NCI-H187 treated with DMSO at 0.1 percent for 48 hours (cell line): ENCODE measurements at regions not wholly inside any gene's neighbourhood (a gene's known extent, or its start where the extent isn't known, plus 50 kb on each side); places are given as distances from the start of the nearest gene placed in this dataset.

Experiments
- DNase-seq: peaks from one replicate; lab custom pipeline; 2025; lab: John Stamatoyannopoulos, UW

DNA sequence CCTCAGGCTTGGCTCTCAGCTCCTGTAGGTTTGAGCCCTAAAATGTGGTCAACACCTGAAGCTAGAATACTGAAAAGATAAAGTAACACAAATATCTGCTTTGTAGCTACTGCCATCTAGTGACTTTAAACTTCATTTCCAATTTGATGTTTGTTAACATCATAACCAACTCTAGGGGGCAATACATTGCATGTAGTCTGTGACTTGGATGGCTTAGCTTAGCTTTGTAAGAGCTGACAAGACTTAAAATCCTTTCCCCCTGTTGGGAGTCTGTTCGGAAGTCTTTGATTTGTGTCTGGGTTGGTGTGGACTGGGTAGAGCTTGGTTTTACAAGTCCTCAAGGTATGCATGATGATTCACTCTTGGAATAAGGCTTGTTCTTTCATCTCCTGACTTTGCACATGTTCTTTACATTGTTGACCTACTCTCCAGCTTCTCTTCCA lies 51.7 kb downstream of the SCN11A start:
- DNase-seq, result no peak

DNA sequence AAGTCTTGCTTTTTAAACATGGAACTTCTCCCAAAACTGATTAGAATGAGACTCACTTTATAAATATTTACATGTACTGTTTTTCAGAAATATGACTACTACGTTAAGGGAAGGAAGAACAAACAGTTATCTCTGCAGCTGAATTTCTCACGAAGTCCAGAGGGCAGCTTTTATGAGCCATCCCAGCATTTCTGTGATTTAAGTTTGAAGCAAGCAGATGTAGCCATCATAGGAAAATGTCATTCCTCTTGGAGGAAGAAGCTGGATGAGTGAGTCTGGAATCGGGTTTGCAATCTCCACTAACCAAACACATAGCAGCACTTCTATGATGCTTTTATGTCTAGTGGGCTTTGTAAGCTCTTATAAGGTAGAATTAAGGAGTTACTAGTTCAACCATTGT lies 53.7 kb downstream of the SCN11A start:
- no peak for DNase-seq

DNA sequence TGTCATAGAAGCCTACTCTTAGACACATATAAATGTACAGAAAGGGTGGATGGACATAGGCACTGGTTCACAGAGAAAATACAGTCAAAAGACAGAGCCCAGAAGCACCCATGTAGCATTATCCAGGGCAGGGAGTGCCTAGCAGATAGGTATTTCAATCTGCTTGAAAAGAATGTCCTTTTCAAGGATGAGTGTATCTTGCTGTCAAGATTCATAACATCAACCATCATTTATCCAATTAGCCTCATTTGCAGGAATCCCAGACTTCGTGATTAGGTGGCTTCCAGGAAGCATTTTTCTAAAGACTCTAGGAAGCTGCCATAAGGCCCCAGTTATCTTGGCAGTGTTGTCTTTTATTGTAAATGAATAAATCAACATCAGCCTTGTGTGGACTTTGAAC lies 55.6 kb downstream of the SCN11A start:
- no peak for DNase-seq

DNA sequence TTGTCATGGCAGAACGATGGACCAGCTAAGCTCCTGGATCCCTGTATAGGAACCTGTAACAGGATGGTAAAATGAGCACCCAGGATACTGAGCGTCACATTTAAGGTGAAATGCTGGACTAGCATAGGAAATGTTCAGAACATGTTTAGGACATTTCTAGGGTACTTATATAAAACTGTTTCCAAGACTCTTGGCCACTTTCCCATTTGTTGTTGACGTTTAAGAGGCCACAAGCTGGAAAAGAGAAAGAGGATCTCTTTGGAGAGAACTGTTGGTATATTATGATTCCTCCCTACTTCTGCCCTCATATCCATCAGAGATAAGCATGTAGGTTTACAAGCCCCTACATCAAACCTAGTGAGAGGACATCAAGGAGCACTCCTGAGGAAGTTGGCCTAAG lies 57.5 kb downstream of the SCN11A start:
- DNase-seq, result no peak

DNA sequence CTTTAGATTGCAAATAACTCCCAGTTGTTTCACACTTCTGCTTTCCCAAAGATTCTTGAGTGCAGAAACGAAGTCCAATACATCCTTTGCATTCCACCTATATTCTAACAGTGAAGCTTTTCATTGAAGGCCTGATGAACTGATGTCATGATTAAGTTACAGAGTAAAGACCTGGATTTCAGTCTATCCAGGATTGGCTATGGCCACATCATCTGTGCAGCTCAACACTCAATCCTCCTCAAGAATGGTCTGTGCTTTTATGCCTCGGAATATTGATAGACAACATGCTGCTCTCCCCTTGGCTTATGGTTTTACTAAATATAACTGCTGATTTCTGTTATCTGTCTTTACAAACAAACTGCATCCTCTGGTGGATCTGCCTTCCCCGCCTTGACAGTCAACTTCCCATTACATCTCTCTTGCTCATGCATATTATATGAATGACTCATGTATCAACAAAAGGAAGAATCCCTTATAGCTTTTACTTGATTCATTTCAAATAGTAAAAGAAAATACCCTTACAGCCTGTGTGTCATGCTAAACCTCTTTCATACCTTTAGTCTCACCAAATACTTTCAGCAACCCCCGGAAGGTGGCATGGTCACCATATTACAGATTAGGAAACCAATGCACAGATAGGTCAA lies 59.5 kb downstream of the SCN11A start:
- DNase-seq, result no peak

DNA sequence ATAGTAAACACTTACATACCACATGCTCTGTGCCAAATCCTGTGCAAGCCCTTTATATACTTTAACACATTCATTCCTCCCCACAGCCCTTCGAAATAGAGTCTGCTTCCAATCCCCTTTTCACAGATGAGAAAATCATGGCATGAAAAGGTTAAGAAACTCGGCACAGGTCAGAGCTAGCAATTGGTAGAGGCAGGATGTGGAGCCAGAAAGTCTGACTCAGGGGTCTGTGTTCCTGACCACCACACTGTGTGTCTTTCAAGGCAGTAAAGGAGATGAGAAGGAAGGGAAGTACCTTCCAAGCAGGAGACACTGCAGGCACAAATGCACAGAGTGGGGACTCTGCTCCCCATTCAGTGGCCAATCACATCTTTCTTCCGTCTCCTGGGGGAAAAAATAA lies 61.1 kb downstream of the SCN11A start:
- no peak for DNase-seq

DNA sequence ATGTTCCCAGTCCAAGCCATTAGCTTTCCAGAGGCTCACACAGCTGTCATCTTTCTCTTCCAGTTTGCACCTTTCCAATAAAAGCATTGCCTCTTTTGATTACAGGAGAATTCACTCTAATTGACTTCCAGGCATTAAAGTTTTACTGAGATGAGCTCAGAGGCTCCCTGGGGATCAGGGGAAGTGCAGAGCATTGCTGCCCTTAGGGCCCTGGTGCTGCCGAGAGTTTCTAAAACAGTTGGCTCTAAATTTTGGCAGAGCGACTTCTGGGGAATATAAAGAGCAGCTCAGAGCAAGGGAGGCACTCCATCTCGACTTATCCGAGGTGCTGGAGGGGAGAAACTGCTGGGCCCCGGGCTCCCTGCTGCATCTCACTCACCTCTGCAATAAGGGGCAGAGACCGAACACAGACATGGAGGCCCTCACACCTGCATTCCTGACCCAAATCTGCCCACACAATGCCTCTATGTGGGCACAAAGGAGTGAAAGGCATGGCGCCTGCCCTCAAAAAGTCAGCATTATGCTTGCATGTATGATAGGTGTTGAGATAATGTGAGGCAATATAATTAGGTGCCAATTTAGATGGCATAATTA lies 61.7 kb downstream of the SCN11A start:
- no peak for DNase-seq

DNA sequence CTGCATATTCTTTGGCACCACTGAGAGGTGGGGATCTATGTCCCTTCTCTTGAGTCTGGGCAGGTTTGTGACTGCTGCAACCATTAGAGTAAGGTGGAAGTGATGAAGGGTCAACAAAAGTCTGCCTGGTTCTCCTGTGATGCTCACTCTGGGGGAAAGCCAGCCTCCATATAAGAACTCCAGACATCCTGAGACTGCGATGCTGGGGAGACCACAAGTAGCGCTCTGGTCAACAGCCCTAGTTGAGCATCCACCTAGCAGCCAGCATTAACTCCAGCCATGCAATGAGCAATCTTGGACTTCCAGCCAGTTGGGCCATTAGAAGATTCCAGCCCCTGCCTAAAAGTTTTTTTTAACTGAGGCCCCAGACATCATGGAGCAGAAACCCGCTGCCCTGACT lies 62.8 kb downstream of the SCN11A start:
- DNase-seq, result no peak

DNA sequence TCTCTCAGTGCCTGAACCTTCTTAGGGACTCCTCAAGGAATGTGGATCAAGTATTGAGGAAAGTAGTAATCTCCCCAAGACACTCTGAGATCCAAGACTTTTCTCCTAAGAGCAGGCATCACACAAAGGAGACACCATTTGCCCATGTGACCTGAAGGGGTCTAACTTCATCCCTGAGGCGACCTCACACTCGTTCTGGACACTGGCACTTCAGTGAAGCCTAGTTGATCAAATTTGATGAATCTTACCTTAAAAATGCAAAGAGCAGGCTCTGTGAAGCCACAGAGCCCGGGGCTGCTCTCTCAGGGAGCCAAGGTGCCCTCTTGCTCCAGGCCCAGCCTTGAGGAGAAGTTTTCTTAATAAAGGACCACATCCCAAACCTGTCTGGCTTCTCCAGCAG lies 64.3 kb downstream of the SCN11A start:
- no peak for DNase-seq

DNA sequence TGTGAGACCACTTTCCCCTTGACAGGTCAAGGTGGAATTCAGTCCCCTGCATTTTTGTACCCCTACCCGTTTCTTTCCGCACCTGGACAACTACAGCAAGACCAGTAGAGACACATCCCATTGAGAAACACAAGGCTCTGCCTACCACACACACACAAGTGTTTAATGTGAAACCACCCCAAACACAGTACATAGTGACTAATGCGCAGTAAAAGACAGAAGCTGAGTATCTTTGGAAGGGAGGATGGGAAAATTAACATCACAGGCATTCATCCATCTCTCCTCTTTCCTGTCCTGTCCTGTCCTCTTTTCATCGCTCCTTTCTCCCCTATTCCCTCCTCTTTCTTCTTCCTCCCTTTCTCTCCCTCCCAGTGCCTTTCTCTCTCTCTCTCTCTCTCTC lies 64.8 kb downstream of the SCN11A start:
- no peak for DNase-seq

DNA sequence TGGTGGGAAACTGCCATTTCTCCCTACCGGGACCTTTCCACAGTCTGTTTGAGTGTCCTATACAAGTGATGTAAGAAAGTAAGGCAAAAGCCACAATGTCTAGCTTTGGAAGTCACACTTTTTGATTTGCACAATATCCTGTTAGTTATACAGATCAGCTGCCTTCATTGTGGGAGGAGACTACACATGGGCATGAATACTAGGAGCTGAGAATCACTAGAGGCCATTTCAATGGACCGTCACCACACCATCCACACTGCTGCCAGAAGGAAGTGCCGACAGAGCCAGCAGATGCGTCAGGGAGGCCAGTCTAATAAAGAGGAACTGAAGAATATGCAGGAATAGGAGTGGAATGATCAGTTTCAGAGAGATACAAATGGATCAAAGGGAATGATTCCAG lies 65.8 kb downstream of the SCN11A start:
- DNase-seq, result no peak

DNA sequence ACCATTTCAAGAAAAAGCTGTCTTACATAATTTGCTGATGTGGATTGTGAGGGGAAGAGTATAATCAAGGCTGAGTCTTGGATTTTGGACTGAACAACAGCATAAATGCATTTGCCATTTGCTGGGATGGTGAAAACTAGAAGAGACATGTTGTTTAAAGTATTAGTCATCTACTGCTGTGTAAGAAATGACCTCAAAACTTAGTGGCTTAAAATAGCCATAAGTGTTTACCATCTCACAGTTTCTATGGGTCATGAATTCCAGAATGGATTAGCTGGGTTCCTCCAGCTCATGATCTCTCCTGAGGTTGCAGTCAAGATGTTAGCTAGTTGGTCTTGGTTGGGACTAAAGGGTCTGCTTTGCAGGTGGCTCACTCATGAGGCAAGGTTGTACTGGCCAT lies 66.2 kb downstream of the SCN11A start:
- no peak for DNase-seq

DNA sequence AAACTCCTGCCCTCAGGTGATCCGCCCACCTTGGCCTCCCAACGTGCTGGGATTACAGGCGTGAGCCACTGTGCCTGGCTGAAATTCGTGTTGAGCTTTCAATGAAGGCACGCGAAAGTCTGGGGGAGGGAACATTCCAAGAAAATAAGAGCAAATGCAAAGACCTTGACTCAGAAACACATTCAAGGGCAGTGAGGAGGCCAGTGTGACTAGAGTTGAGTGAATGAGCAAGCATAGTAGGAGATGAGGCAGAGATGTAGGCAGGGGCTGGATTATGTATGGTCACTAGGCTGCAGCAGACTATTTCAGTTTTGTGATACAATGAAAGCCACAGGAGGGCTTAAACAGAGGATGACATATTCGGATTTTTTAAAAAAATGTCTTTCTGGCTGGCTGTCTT lies 67.0 kb downstream of the SCN11A start:
- DNase-seq, result no peak

DNA sequence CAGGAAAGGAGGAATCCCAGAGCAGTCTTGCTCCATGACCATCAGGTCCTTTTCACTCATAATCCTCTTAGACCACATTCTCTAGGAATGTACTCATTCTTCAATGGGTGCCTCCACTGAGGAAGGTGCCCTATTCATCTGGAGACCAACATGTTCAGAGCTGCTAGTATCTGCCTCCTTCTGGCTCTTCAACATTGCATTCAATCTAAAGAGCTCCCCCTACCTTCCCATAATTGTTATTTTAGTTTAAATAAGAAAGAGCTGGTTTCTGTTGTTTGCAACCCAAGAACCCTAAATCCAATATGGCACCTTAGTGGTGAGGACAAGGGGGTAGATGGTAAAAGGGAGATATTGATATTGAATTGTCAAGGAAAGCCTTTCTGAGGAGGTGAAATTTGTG lies 67.6 kb downstream of the SCN11A start:
- no peak for DNase-seq

DNA sequence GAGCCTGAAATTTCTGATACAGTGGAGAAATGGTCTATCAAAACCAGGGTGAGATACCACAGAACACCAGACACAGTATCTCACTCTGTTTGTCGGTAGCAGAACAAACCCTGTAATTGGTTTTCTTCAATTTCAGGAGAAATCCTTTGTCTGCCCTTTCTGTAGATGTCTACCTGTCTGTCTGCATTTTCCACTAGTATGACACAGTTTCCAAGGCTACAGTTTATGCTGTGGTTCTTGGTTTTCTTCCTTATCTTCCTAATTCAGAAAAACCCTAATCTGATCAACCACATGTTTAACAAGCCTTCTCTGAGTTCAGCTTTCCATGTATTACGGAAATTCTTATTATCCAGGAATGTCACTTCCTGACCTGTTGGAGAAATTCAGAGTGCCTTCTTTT lies 70.8 kb downstream of the SCN11A start:
- no peak for DNase-seq

DNA sequence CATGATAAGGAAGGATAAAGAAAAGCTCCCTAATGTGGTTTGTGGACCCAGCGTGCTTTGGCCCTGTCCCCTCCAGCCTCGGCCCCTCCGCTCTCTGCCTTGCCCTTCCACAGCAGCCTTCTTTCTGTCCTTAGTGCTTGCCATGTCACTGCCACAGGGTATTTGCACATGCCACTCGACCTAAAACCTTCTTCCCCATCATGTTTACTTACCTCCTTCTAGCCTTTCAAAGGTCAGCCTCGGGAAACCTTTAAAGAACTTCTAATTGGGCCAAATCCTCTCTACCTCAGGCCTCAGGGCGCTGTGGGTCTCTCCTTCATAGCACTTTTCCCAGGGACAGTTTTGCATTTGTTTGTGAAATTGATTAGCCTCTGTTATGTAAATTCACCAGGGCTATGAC lies 73.0 kb downstream of the SCN11A start:
- no peak for DNase-seq

DNA sequence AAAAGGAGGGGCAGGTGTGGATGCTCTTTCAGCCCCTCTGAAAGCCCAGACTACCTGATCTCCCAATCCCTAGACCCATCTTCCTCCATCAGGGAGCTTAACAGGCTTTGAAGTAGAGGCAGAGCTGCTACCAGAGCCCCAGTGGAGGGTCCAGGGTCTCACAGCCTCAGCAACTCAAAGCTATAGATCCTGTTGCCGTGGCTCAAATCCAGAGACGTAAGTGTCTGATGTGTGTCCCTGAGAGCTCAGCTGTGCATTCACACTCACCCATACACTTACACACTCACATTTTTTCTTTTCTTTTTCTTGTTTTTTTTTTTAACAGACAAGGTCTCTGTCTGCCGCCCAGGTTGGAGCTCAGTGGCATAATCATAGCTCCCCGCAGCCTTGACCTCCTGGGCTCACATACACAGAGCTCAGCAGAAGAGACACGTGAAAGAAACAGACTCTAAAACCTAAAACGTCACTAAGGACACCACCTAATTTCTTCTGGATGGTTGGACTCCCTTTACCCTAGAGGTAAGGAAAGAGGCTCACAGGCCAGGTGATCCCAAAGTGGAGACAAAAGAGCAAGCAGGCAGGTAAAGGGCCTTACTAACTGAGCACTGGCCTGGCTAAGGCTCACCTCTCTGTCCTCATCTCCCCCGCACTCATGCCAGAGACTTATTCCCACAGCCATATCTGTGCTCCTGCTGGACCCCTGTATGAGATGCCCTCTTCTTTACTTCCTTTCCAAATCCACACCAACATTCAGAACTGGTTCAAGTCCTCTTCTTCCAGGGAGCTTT lies 80.7 kb downstream of the SCN11A start:
- no peak for DNase-seq

DNA sequence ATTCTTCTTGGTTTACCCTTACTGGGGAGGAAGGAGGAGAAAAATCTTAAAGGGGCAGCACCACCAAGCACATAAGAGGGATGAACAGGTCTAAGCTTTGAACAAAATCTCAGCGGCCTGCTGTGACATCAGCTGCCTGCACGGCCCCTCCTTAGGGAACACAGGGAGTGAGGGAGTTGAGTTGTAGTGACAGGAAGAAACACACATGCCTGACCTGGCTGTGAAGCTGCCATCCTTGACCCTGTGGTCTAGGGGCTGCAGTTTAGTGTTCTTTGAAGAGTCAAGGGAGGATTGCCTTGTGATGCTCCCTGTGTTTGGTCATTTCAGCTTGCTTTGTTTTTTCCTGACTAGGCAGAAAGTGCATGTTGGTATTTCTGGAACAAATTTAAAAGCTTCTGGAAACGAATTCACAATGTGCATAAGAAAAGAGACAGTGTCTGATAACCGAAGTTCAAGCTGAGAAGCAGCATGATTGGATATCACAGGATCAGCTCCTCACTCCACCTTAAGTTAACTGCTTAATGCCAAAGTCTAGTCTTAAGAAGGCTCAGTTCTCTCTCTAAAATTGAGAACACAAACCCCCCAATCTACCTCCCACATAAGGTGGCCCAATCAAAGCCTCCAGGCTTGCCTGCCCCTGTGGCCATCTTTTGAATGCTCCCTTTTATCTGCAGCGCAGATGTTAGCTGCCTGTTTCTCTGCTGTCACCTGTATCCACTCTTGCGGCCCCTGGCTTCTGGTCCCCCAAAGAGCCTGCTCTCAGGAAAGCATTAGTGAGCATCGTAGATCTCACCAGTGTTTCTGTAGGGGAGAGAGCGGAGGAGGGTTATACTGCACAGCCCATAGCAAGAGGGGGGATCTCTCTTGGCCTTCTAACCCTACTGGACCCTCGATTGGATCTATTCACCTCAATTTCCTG lies 82.2 kb downstream of the SCN11A start:
- DNase-seq, result no peak

DNA sequence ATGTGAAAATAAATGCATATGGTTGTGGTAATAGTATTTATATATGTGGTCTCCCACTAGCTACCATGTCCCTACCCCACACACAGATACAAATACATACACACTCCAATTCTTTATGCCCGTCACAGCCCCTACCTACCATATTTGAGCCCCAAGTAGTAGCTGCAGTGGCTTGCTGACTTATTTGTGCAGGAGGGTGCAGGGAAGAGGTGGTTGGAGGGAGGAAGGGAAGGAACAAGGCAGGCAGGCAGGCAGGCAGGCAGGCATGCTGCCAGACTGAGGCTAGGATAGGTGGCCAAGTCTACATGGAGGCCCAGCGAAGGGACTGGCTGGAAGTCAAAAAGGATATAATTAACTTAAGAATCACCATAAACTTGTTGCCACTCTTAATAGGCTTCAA lies 82.9 kb downstream of the SCN11A start:
- DNase-seq, result no peak

DNA sequence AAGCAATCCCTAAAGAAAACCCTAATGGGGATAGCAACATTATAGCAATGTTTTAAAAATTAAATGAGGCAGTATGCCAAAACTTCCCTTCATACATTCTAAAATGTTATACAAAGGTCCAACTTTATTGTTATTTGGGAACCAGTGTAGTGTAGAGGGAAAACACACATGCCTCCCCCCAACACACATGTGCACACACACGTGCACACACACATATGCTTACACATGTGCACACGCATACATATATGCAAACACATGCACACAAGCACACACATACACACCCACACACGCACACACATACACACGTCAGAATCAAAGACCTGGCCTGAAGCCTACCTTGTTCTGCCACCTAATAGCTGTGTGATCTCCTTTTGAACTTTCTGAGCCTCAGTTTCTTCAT lies 83.3 kb downstream of the SCN11A start:
- DNase-seq, result no peak

DNA sequence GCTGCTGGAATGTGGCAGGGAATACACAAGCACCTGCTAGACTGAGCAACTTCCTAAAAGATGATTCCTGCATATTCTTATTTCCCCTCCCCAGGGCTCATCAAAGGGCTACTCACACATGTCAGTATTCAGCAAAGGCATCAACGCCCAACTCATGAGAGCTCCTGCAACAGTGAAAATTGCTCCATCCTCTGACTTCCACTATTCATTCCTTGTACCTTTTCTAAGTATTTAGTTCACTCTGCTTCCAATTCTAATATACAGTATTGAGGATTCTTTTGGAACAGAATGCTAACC lies 84.1 kb downstream of the SCN11A start:
- DNase-seq, result no peak

DNA sequence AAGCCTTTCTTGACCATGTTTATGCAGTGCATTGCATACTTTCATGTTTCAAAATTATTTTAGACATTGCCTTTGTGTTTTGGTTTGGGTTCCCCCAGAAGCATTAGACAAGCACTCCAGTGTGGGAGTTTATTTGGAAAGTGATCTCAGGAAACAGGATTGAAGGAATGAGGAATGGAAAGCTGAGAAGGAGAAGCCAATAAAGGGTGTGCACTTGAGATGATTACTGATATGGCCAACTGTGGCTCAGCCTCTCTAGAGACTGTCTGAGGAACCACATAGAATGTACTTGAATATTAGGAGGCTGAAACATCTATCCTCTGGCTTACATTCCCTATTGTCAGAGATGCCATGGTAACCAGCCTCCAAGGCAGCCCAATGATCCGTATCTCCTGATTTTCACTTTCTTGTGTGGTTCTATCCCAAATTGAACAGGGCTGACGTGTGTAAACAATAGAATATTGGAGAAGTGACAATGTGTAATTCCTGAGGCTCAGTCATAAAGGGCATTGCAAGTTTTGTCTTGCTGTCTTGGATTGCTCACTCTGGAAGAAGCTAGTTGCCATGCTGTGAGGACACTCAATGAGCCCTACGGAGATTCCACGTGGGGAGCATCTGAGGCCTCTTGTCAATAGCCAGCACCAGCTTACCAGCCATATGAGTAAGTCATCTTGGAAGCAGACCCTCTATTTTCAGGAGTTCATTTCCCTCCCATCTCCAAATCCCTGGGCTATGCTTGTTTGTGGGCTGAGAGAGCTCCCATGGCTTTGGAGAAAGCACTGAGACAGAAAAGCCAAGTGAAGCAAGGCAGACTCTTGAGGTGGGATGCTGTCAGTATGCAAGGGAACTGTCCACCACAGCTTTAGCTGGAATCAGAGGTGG lies 84.7 kb downstream of the SCN11A start:
- DNase-seq, result no peak
